Heart left ventricle (tissue), 13 donors: ENCODE measurements at regions not wholly inside any gene's neighbourhood (a gene's known extent, or its start where the extent isn't known, plus 50 kb on each side); places are given as distances from the start of the nearest gene placed in this dataset.

Source experiments
- CTCF ChIP-seq, 12 donors: fragments of 200-600 bp; sonication (generic) in 4 of 12; IDR thresholded peaks; one replicate each; pipeline versions ENCODE4 v1.5.0 to v1.8.0; 2018 to 2022; ENCODE audit warnings: antibody characterized with exemption in 12 of 12, mild to moderate bottlenecking in 5 of 12
- POLR2A ChIP-seq, 2 donors: fragments of 450-650 bp; IDR thresholded peaks; one replicate each; pipeline ENCODE4 v1.6.1; 2017; ENCODE audit warnings: antibody characterized with exemption in 2 of 2, mild to moderate bottlenecking in 2 of 2, moderate library complexity in 2 of 2
- donor health status: ischemic (EF 13 %, LVEDD 7.1; RV severe dilation, severe dysfunction).
- donor health status: DM: no; HTN: yes; CAD: no.
- donor health status: DM: no; HTN: no; CAD: no.
- donor health status: ischemic (EF 25% LVEDD 6.9; RV normal size, moderate dysfunction).
- donor health status: ischemic (EF 25% LVEDD 5.7; RV mildly dilated, moderate dysfunction).
- donor health status: ischemic (EF 35%, LVEDD 5.7; RV mildly dilated, moderate dysfunction).
- donor health status: nonischemic (EF 11% LVEDD 7.7; RV severe dilation, severe dysfunction).
- donor health status: DM: yes; HTN: yes; CAD: no.
- donor health status: PGD.
- donor health status: ischemic (EF 29% LVEDD 5.4; RV normal size, mild dysfunction).
- donor health status: nonischemic (EF 23%, LVEDD 6.1; RV moderate dilation, normal function).

GRCh38 chr5:67405101-67405364, 208.4 kb upstream of the CD180 start:
- TF ChIP-seq CTCF (IDR thresholded peaks at IDR 0.05) = no peak
- TF ChIP-seq POLR2A (IDR thresholded peaks at IDR 0.05) = no peak
